ENCODE measurements at regions not wholly inside any gene's neighbourhood (a gene's known extent, or its start where the extent isn't known, plus 50 kb on each side); places are given as distances from the start of the nearest gene placed in this dataset.

DNA sequence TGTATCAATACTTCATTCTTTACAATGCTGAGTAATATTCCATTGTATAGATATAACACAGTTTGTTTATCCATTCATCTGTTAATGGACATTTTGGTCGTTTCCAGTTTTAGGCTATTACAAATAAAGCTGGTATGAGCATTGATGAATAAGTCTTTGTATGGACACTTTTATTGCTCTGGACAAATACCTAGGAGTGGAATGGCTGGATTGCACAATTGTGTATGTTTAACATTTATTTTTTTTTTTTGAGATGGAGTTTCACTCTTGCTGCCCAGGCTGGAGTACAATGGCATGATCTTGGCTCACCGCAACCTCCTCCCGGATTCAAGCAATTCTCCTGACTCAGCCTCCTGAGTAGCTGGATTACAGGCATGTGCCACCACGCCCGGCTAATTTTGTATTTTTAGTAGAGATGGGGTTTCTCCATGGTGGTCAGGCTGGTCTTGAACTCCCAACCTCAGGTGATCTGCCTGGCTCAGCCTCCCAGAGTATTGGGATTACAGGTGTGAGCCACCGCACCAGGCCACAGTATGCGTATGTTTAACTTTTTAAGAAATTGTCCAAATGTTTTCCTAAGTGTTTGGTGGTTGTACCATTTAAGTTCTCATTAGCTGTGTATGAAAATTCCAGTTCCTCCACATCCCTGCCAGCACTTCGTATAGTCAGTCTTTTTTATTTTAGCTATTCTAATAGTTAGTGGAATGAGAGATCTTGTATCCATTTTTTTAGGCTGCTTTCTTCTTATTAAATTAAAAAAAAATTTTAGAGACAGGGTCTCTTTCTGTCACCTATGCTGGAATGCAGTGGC lies 194.9 kb upstream of the HAAO start:
- Histone ChIP-seq H3K27me3 (ENCODE audit: insufficient read depth, low read length, poor library complexity, severe bottlenecking) (no peaks in the 10 kb centered on the region), H3K4me1 (ENCODE audit: insufficient read depth, low read length, poor library complexity, severe bottlenecking) (no peaks in the 10 kb centered on the region), H3K9ac (ENCODE audit: low read depth, low read length, poor library complexity, severe bottlenecking) (no peak overlapping the region), H3K4me2 (ENCODE audit: low read depth, low read length, poor library complexity, severe bottlenecking) (no peak overlapping the region), H2AFZ (ENCODE audit: low read length) (no peak overlapping the region), H3K4me3 (ENCODE audit: low read length, poor library complexity, severe bottlenecking) (no peak overlapping the region), H4K20me1 (ENCODE audit: insufficient read depth, low read length, poor library complexity, severe bottlenecking) (no peaks in the 10 kb centered on the region), H3K79me2 (ENCODE audit: insufficient read depth, low read length) (no peaks in the 10 kb centered on the region), H3K9me2 (replicated peaks; ENCODE audit: low read depth, low read length) (no peaks in the 10 kb centered on the region), H3K36me3 (ENCODE audit: insufficient read depth, low read length) (no peaks in the 10 kb centered on the region), H3K9me3 (ENCODE audit: insufficient read depth, low read depth, low read length) (no peaks in the 10 kb centered on the region), H3F3A (ENCODE audit: low read depth) (no peaks in the 10 kb centered on the region)
- TF ChIP-seq, protein P1, sequence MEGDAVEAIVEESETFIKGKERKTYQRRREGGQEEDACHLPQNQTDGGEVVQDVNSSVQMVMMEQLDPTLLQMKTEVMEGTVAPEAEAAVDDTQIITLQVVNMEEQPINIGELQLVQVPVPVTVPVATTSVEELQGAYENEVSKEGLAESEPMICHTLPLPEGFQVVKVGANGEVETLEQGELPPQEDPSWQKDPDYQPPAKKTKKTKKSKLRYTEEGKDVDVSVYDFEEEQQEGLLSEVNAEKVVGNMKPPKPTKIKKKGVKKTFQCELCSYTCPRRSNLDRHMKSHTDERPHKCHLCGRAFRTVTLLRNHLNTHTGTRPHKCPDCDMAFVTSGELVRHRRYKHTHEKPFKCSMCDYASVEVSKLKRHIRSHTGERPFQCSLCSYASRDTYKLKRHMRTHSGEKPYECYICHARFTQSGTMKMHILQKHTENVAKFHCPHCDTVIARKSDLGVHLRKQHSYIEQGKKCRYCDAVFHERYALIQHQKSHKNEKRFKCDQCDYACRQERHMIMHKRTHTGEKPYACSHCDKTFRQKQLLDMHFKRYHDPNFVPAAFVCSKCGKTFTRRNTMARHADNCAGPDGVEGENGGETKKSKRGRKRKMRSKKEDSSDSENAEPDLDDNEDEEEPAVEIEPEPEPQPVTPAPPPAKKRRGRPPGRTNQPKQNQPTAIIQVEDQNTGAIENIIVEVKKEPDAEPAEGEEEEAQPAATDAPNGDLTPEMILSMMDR (conservative IDR thresholded peaks at IDR 0.05; ENCODE audit: low read length), result no peak
- no peak for TF ChIP-seq EZH2phosphoT487 (IDR thresholded peaks at IDR 0.05; ENCODE audit: borderline replicate concordance)

DNA sequence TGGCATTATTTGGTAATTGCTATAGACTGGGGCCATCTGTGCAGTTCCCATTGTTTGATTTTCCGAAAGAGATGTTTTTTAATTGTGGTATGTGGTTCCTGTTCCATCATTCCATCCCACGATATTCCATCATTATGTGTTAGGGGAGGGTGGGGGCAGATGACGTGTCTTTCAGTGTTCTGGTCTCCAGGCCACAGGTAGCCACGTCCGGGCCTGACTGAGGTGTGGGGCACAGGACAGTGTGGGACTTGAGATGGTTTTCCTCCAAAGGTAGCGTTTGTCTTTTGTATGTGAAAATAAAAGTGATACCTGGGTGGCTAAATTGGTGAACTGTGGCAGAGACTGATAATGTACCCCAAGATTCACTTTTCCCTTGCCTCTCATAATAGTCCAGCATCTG lies 192.2 kb upstream of the HAAO start:
- Histone ChIP-seq H3K9me2 (replicated peaks; ENCODE audit: low read depth, low read length) (no peaks in the 10 kb centered on the region), H3K79me2 (ENCODE audit: insufficient read depth, low read length) (no peaks in the 10 kb centered on the region), H3K4me1 (ENCODE audit: insufficient read depth, low read length, poor library complexity, severe bottlenecking) (no peaks in the 10 kb centered on the region), H3K4me2 (ENCODE audit: low read depth, low read length, poor library complexity, severe bottlenecking) (no peak overlapping the region), H3K27me3 (ENCODE audit: insufficient read depth, low read length, poor library complexity, severe bottlenecking) (no peaks in the 10 kb centered on the region), H4K20me1 (ENCODE audit: insufficient read depth, low read length, poor library complexity, severe bottlenecking) (no peaks in the 10 kb centered on the region), H3K4me3 (ENCODE audit: low read length, poor library complexity, severe bottlenecking) (no peak overlapping the region), H3K9ac (ENCODE audit: low read depth, low read length, poor library complexity, severe bottlenecking) (no peak overlapping the region), H3K9me3 (ENCODE audit: insufficient read depth, low read depth, low read length) (no peaks in the 10 kb centered on the region), H2AFZ (ENCODE audit: low read length) (no peak overlapping the region), H3K36me3 (ENCODE audit: insufficient read depth, low read length) (no peaks in the 10 kb centered on the region), H3F3A (ENCODE audit: low read depth) (no peaks in the 10 kb centered on the region)
- TF ChIP-seq EZH2phosphoT487 (IDR thresholded peaks at IDR 0.05; ENCODE audit: borderline replicate concordance), result no peak
- TF ChIP-seq, protein P1 (conservative IDR thresholded peaks at IDR 0.05; ENCODE audit: low read length), result no peak

DNA sequence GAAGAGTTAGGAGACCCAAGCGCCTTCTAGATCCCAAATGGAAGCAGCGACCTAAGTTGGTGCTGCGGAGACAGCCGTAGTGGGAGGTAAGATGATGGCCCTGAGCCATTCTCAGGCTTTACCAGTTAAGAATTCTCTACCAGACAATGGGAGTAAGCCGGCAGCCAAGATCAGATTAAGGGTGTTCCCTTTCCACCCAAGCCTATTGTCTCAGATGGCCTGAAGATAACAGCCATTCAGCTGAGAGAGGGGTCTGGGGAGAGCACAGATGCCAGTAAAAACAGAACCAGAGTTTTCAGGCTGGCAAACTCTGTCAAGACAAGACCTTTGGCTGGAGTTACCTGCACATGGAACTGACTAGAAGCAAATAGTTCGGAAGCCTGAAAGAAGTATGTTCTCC lies 191.7 kb upstream of the HAAO start:
- Histone ChIP-seq H3K9me3 (ENCODE audit: insufficient read depth, low read depth, low read length) (no peaks in the 10 kb centered on the region), H3K9me2 (replicated peaks; ENCODE audit: low read depth, low read length) (no peaks in the 10 kb centered on the region), H3F3A (ENCODE audit: low read depth) (no peaks in the 10 kb centered on the region), H3K79me2 (ENCODE audit: insufficient read depth, low read length) (no peaks in the 10 kb centered on the region), H3K27me3 (ENCODE audit: insufficient read depth, low read length, poor library complexity, severe bottlenecking) (no peaks in the 10 kb centered on the region), H3K4me3 (ENCODE audit: low read length, poor library complexity, severe bottlenecking) (no peak overlapping the region), H4K20me1 (ENCODE audit: insufficient read depth, low read length, poor library complexity, severe bottlenecking) (no peaks in the 10 kb centered on the region), H3K4me1 (ENCODE audit: insufficient read depth, low read length, poor library complexity, severe bottlenecking) (no peaks in the 10 kb centered on the region), H2AFZ (ENCODE audit: low read length) (no peak overlapping the region), H3K9ac (ENCODE audit: low read depth, low read length, poor library complexity, severe bottlenecking) (no peak overlapping the region), H3K36me3 (ENCODE audit: insufficient read depth, low read length) (no peaks in the 10 kb centered on the region), H3K4me2 (ENCODE audit: low read depth, low read length, poor library complexity, severe bottlenecking) (no peak overlapping the region)
- TF ChIP-seq, protein P1 (conservative IDR thresholded peaks at IDR 0.05; ENCODE audit: low read length), result no peak
- no peak for TF ChIP-seq EZH2phosphoT487 (IDR thresholded peaks at IDR 0.05; ENCODE audit: borderline replicate concordance)

All from Loucy (cell line).